HEK293T (cell line): ENCODE measurements at regions not wholly inside any gene's neighbourhood (a gene's known extent, or its start where the extent isn't known, plus 50 kb on each side); places are given as distances from the start of the nearest gene placed in this dataset.

Source experiments
- CTCF ChIA-PET: fragments of 350-600 bp; formaldehyde crosslinking; extraction: SDS; loops from one replicate; lab custom pipeline; 2021; ENCODE audit warnings: antibody characterized with exemption, inconsistent platforms; lab: Yijun Ruan, JAX
- POLR2A ChIA-PET: fragments of 350-600 bp; formaldehyde crosslinking; extraction: SDS; loops from one replicate; lab custom pipeline; 2020; ENCODE audit warnings: antibody characterized with exemption, inconsistent platforms; lab: Yijun Ruan, JAX
- DNase-seq: peaks from one replicate; pipeline ENCODE4 v3.0.0; 2012; ENCODE audit warnings: mixed read lengths; ENCODE audit errors: extremely low spot score
- ARNT ChIP-seq: fragments of 450-650 bp; IDR thresholded peaks from 2 replicates; pipeline ENCODE4 v1.6.1; 2017; ENCODE audit warnings: mild to moderate bottlenecking
- BHLHE40 ChIP-seq: fragments of 450-650 bp; IDR thresholded peaks from 2 replicates; pipeline ENCODE4 v1.6.1; 2016; ENCODE audit warnings: mild to moderate bottlenecking, moderate library complexity, borderline replicate concordance
- CTBP1 ChIP-seq: fragments of 450-650 bp; IDR thresholded peaks from 2 replicates; pipeline ENCODE4 v1.6.1; 2016; ENCODE audit warnings: borderline replicate concordance
- ELF4 ChIP-seq: fragments of 450-650 bp; IDR thresholded peaks from 2 replicates; pipeline ENCODE4 v1.6.1; 2017; ENCODE audit warnings: antibody characterized with exemption
- FOXA1 ChIP-seq: fragments of 450-650 bp; IDR thresholded peaks from 2 replicates; pipeline ENCODE4 v1.6.1; 2016; ENCODE audit warnings: mild to moderate bottlenecking
- FOXK2 ChIP-seq: fragments of 450-650 bp; IDR thresholded peaks from 2 replicates; pipeline ENCODE4 v1.6.1; 2016; ENCODE audit warnings: mild to moderate bottlenecking
- FOXM1 ChIP-seq: fragments of 450-650 bp; IDR thresholded peaks from 2 replicates; pipeline ENCODE4 v1.6.1; 2017; ENCODE audit warnings: mild to moderate bottlenecking, borderline replicate concordance
- HDGF ChIP-seq: fragments of 450-650 bp; IDR thresholded peaks from 2 replicates; pipeline ENCODE4 v1.6.1; 2017; ENCODE audit warnings: antibody characterized with exemption, borderline replicate concordance
- L3MBTL2 ChIP-seq: fragments of 450-650 bp; conservative IDR thresholded peaks from 2 replicates; pipeline ENCODE4 v1.6.1; 2016; ENCODE audit warnings: mild to moderate bottlenecking
- LEF1 ChIP-seq: fragments of 450-650 bp; IDR thresholded peaks from 2 replicates; pipeline ENCODE4 v1.6.1; 2017; ENCODE audit warnings: mild to moderate bottlenecking, borderline replicate concordance
- NFRKB ChIP-seq: fragments of 450-650 bp; IDR thresholded peaks from 2 replicates; pipeline ENCODE4 v1.6.1; 2016; ENCODE audit warnings: mild to moderate bottlenecking, moderate library complexity
- SP1 ChIP-seq: fragments of 450-650 bp; IDR thresholded peaks from 2 replicates; pipeline ENCODE4 v1.6.1; 2017
- SUZ12 ChIP-seq: fragments of 450-650 bp; IDR thresholded peaks from 2 replicates; pipeline ENCODE4 v1.6.1; 2016; ENCODE audit warnings: mild to moderate bottlenecking
- TARDBP ChIP-seq: fragments of 450-650 bp; IDR thresholded peaks from 2 replicates; pipeline ENCODE4 v1.6.1; 2016
- ZNF384 ChIP-seq: fragments of 450-650 bp; IDR thresholded peaks from 2 replicates; pipeline ENCODE4 v1.6.1; 2016
- TF ChIP-seq, protein P1 (sequence below): fragments of 450-650 bp; IDR thresholded peaks from 2 replicates; pipeline ENCODE4 v1.6.1; 2016

DNA sequence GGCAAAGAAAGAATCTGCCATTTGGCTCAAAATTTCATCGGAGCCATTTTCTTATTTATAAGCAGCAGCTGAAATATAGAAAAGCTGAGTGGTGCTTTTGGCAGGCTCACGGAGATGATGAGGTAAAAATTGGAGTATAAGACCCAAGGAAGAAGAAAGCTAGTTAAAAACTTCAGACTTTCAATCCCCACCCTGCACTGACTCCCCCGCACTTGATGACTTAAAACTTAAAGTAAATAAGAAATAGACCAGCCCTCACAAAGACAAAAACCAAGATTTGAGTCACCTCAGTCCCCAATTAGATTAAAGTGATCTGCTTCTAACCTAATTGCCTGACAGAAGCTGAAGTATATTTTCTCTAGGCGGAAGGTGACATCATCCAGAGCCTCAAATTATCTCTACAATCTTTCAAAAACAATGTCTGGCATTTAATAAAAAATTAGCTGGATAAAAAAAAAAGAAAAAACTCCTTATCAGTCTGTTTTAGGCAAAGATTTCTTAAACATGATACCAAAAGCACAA lies 124.0 kb upstream of the PJA2 start:
- DNase-seq: no peak
- TF ChIP-seq FOXM1 (no peak), HDGF (no peak), L3MBTL2 (no peak), NFRKB (no peak), FOXA1 (no peak)
- POLR2A ChIA-PET: no interaction called here
- CTCF ChIA-PET: no interaction called here

GRCh38 chr5:109532773-109533364 lies 123.1 kb upstream of the PJA2 start:
- ChIA-PET CTCF (no interaction called here), POLR2A (no interaction called here)
- TF ChIP-seq L3MBTL2 (no peak), ARNT (no peak)
- no peak for DNase-seq

DNA sequence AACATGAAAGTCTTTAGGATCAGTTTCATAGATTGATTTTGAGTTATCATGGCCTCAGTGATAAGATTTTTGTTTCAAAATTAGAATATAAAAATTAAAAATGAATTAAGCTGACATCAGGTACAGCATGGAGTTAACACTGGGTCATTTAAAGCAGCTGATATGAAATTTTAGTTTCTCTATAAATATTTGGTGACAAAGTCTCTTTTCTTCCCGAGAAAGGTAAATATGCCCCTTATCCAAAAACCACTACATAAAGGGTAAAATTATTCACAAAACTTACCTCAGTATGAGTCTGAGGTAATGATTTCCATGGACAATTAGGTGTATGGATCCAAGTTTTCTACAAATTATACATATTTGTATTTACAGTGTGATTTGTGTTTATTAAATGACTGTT lies 121.5 kb upstream of the PJA2 start:
- POLR2A ChIA-PET: no interaction called here
- DNase-seq: no peak

GRCh38 chr5:109529987-109530386 lies 120.2 kb upstream of the PJA2 start:
- CTCF ChIA-PET: interaction anchor here (0.6 kb wide), 1 partner anchor 9 kb away, joined by 5 read pairs; no protein-coding TSS in a partner anchor
- no peak for TF ChIP-seq CTBP1
- TF ChIP-seq BHLHE40: no peak
- TF ChIP-seq ZNF384: no peak
- TF ChIP-seq TARDBP: no peak
- TF ChIP-seq FOXK2: no peak
- no peak for TF ChIP-seq HDGF
- no peak for TF ChIP-seq L3MBTL2
- TF ChIP-seq, protein P1, sequence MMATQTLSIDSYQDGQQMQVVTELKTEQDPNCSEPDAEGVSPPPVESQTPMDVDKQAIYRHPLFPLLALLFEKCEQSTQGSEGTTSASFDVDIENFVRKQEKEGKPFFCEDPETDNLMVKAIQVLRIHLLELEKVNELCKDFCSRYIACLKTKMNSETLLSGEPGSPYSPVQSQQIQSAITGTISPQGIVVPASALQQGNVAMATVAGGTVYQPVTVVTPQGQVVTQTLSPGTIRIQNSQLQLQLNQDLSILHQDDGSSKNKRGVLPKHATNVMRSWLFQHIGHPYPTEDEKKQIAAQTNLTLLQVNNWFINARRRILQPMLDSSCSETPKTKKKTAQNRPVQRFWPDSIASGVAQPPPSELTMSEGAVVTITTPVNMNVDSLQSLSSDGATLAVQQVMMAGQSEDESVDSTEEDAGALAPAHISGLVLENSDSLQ: no peak
- no peak for TF ChIP-seq LEF1
- TF ChIP-seq ELF4: no peak
- TF ChIP-seq FOXA1: no peak

More for the DNA sequence above, 121.5 kb upstream of the PJA2 start:
- TF ChIP-seq SP1 (no peak), ARNT (no peak), SUZ12 (no peak), ZNF384 (no peak), FOXM1 (no peak), CTBP1 (no peak), LEF1 (no peak), ELF4 (no peak), HDGF (no peak), NFRKB (no peak), FOXA1 (no peak), FOXK2 (no peak), TARDBP (no peak)
- TF ChIP-seq, protein P1: no peak
- CTCF ChIA-PET: no interaction called here

GRCh38 chr5:109529520-109529919 lies 119.7 kb upstream of the PJA2 start:
- no peak for TF ChIP-seq FOXK2
- TF ChIP-seq ELF4: no peak
- no peak for TF ChIP-seq FOXA1
- TF ChIP-seq CTBP1: no peak
- TF ChIP-seq BHLHE40: no peak
- no peak for TF ChIP-seq SP1
- no peak for TF ChIP-seq ARNT
- no peak for TF ChIP-seq SUZ12
- no peak for TF ChIP-seq ZNF384
- TF ChIP-seq, protein P1: no peak
- no peak for TF ChIP-seq FOXM1
- TF ChIP-seq HDGF: no peak
- TF ChIP-seq NFRKB: no peak
- TF ChIP-seq L3MBTL2: no peak
- TF ChIP-seq TARDBP: no peak
- TF ChIP-seq LEF1: no peak
- DNase-seq: no peak
- CTCF ChIA-PET: no interaction called here
- POLR2A ChIA-PET: no interaction called here

More at GRCh38 chr5:109529987-109530386, 120.2 kb upstream of the PJA2 start:
- POLR2A ChIA-PET: no interaction called here
- DNase-seq: no peak

DNA sequence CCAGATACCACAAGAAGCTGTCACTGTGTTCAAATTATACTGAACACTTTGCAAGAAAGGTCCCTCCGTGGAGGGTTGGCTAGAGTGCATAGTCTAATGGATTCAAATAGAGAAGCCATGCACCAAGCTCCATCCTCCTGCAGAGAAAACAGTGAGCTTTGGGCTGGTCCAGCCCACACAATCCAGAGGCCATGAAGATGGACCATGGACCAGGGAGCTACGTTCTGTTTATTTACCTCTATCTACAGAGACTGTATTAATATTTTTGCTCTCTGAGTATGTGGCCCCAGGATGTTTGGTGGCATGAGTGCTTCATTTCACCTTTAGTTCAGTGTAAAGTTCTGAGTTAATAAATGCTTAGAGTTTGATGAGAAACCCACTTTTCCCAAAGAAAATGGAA lies 114.8 kb upstream of the PJA2 start:
- ChIA-PET CTCF (no interaction called here), POLR2A (no interaction called here)
- DNase-seq: no peak
- TF ChIP-seq HDGF: no peak
- TF ChIP-seq FOXK2: no peak
- TF ChIP-seq ZNF384: no peak
- no peak for TF ChIP-seq ARNT
- TF ChIP-seq SP1: no peak
- no peak for TF ChIP-seq NFRKB
- no peak for TF ChIP-seq LEF1
- TF ChIP-seq SUZ12: no peak

DNA sequence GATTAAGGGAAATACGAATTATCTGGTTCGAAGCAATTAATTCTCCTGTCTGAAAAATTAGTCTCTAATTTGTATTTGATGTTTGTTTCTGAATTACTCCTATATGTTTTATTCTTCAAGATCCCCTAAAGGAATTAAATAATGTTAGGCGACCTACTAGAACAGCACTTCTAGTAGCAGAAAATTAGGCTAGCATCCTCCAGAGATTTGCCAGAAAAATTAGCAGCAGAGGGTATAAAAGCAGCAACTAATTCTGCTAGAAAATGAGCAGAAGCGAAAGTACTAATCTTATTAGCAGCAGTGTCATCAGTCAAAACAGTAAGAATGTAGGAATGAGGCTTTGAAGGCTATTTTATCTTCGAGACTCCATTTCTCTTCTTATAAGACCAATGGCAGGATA lies 114.3 kb upstream of the PJA2 start:
- TF ChIP-seq HDGF (no peak), SUZ12 (no peak), NFRKB (no peak), BHLHE40 (no peak), FOXK2 (no peak), SP1 (no peak), ELF4 (no peak), LEF1 (no peak), FOXM1 (no peak), ZNF384 (no peak), CTBP1 (no peak), FOXA1 (no peak), TARDBP (no peak), ARNT (no peak)
- CTCF ChIA-PET: no interaction called here

More for the DNA sequence above, 114.3 kb upstream of the PJA2 start:
- POLR2A ChIA-PET: no interaction called here
- DNase-seq: no peak
